Skeletal muscle tissue (tissue), 3 donors: ENCODE measurements at regions not wholly inside any gene's neighbourhood (a gene's known extent, or its start where the extent isn't known, plus 50 kb on each side); places are given as distances from the start of the nearest gene placed in this dataset.

Experiments
- H3K27ac ChIP-seq: one replicate; pipeline ENCODE4 v1.7.0; 2013; ENCODE audit warnings: mild to moderate bottlenecking, low read depth, low read length, inconsistent platforms
- H3K27me3 ChIP-seq, 3 donors: one replicate each; pipeline ENCODE4 v1.7.0; 2013; ENCODE audit warnings: low read length in 3 of 3; ENCODE audit not compliant: control insufficient read depth in 3 of 3, insufficient read depth in 3 of 3
- H3K36me3 ChIP-seq, 3 donors: one replicate each; pipeline ENCODE4 v1.7.0; 2013; ENCODE audit warnings: low read length in 3 of 3; ENCODE audit not compliant: control insufficient read depth in 3 of 3, insufficient read depth in 3 of 3
- H3K4me1 ChIP-seq, 3 donors: one replicate each; pipeline ENCODE4 v1.7.0; 2013; ENCODE audit warnings: low read length in 3 of 3, mild to moderate bottlenecking in 3 of 3; ENCODE audit not compliant: control insufficient read depth in 3 of 3, insufficient read depth in 3 of 3
- H3K4me3 ChIP-seq, 3 donors: one replicate each; pipeline ENCODE4 v1.7.0; 2013; ENCODE audit warnings: low read length in 3 of 3
- H3K9ac ChIP-seq, 3 donors: one replicate each; pipeline ENCODE4 v1.7.0; 2013; ENCODE audit warnings: low read length in 3 of 3, mild to moderate bottlenecking in 3 of 3, moderate library complexity in 2 of 3, low read depth in 1 of 3
- H3K9me3 ChIP-seq, 3 donors: one replicate each; pipeline ENCODE4 v1.7.0; 2013; ENCODE audit warnings: low read length in 3 of 3; ENCODE audit not compliant: control insufficient read depth in 3 of 3
- donor health status: Osteomylitis.

- Histone ChIP-seq H3K4me3 (no peak overlapping the region), H3K4me1 (peaks cover 9 to 16% (median 16%) of the 10 kb centered on the region in 3 donors), H3K9ac (no peak overlapping the region), H3K27me3 (no peaks in the 10 kb centered on the region), H3K36me3 (no peaks in the 10 kb centered on the region), H3K27ac (no peak overlapping the region), H3K9me3 (no peaks in the 10 kb centered on the region)
Measured at GRCh38 chr2:215745331-215745730, 268.0 kb downstream of the MREG start.

GRCh38 chr2:215744514-215744913 lies 268.8 kb downstream of the MREG start:
- no peak overlapping the region for H3K9ac ChIP-seq
- H3K9me3 ChIP-seq = no peaks in the 10 kb centered on the region
- H3K4me3 ChIP-seq = no peak overlapping the region

GRCh38 chr2:215743066-215743465 lies 270.3 kb downstream of the MREG start:
- H3K36me3 ChIP-seq = no peaks in the 10 kb centered on the region
- H3K4me3 ChIP-seq = no peak overlapping the region
- no peak overlapping the region for H3K27ac ChIP-seq
- no peak overlapping the region for H3K9ac ChIP-seq
- H3K9me3 ChIP-seq = no peaks in the 10 kb centered on the region
- no peaks in the 10 kb centered on the region for H3K27me3 ChIP-seq
- H3K4me1 ChIP-seq = peaks cover 1 to 4% (median 2%) of the 10 kb centered on the region in 3 donors

More at GRCh38 chr2:215744514-215744913, 268.8 kb downstream of the MREG start:
- H3K27ac ChIP-seq = no peak overlapping the region
- H3K36me3 ChIP-seq = no peaks in the 10 kb centered on the region
- H3K4me1 ChIP-seq = peaks cover 6 to 14% (median 8%) of the 10 kb centered on the region in 3 donors
- H3K27me3 ChIP-seq = no peaks in the 10 kb centered on the region

GRCh38 chr2:215742021-215742420 lies 271.3 kb downstream of the MREG start:
- H3K9me3 ChIP-seq = no peaks in the 10 kb centered on the region
- no peaks in the 10 kb centered on the region for H3K4me1 ChIP-seq
- H3K27me3 ChIP-seq = no peaks in the 10 kb centered on the region
- no peak overlapping the region for H3K27ac ChIP-seq
- H3K36me3 ChIP-seq = no peaks in the 10 kb centered on the region
- no peak overlapping the region for H3K9ac ChIP-seq
- no peak overlapping the region for H3K4me3 ChIP-seq

- no peaks in the 10 kb centered on the region for H3K36me3 ChIP-seq
Measured at GRCh38 chr2:215740071-215740470, 273.3 kb downstream of the MREG start.

GRCh38 chr2:215738351-215738750 lies 275.0 kb downstream of the MREG start:
- Histone ChIP-seq H3K9me3 (no peaks in the 10 kb centered on the region), H3K4me1 (no peaks in the 10 kb centered on the region), H3K9ac (no peak overlapping the region), H3K27ac (no peak overlapping the region), H3K27me3 (no peaks in the 10 kb centered on the region), H3K4me3 (no peak overlapping the region), H3K36me3 (no peaks in the 10 kb centered on the region)

More at GRCh38 chr2:215740071-215740470, 273.3 kb downstream of the MREG start:
- H3K9ac ChIP-seq = no peak overlapping the region
- no peaks in the 10 kb centered on the region for H3K4me1 ChIP-seq
- H3K27me3 ChIP-seq = no peaks in the 10 kb centered on the region
- H3K4me3 ChIP-seq = no peak overlapping the region
- no peak overlapping the region for H3K27ac ChIP-seq
- H3K9me3 ChIP-seq = no peaks in the 10 kb centered on the region

GRCh38 chr2:215737477-215737876 lies 275.9 kb downstream of the MREG start:
- H3K27me3 ChIP-seq = no peaks in the 10 kb centered on the region
- no peak overlapping the region for H3K27ac ChIP-seq
- H3K4me1 ChIP-seq = no peaks in the 10 kb centered on the region
- H3K36me3 ChIP-seq = no peaks in the 10 kb centered on the region
- H3K9ac ChIP-seq = no peak overlapping the region
- no peak overlapping the region for H3K4me3 ChIP-seq
- H3K9me3 ChIP-seq = no peaks in the 10 kb centered on the region

- no peaks in the 10 kb centered on the region for H3K36me3 ChIP-seq
- H3K27me3 ChIP-seq = no peaks in the 10 kb centered on the region
- no peak overlapping the region for H3K9ac ChIP-seq
- no peak overlapping the region for H3K4me3 ChIP-seq
- no peaks in the 10 kb centered on the region for H3K9me3 ChIP-seq
- no peak overlapping the region for H3K27ac ChIP-seq
- no peaks in the 10 kb centered on the region for H3K4me1 ChIP-seq
Measured at GRCh38 chr2:215736653-215737290, 276.6 kb downstream of the MREG start.

- Histone ChIP-seq H3K9ac (no peak overlapping the region), H3K4me3 (no peak overlapping the region), H3K27ac (no peak overlapping the region), H3K4me1 (no peaks in the 10 kb centered on the region), H3K9me3 (no peaks in the 10 kb centered on the region), H3K27me3 (no peaks in the 10 kb centered on the region), H3K36me3 (no peaks in the 10 kb centered on the region)
Measured at GRCh38 chr2:215731108-215731658, 282.2 kb downstream of the MREG start.

GRCh38 chr2:215729985-215730620 lies 283.2 kb downstream of the MREG start:
- H3K36me3 ChIP-seq = no peaks in the 10 kb centered on the region
- H3K27me3 ChIP-seq = no peaks in the 10 kb centered on the region
- no peak overlapping the region for H3K4me3 ChIP-seq
- H3K27ac ChIP-seq = no peak overlapping the region
- no peak overlapping the region for H3K9ac ChIP-seq
- no peaks in the 10 kb centered on the region for H3K9me3 ChIP-seq
- no peaks in the 10 kb centered on the region for H3K4me1 ChIP-seq
